ENCODE measurements at regions not wholly inside any gene's neighbourhood (a gene's known extent, or its start where the extent isn't known, plus 50 kb on each side); places are given as distances from the start of the nearest gene placed in this dataset.
A peak's percentile ranks its signal among the peaks of the same experiment; 100 is the strongest.

GRCh38 chr1:25020851-25021590 is 90.9 kb upstream of the RUNX3 start:
- in situ Hi-C loops (cut with MboI; ENCODE audit: low sequenced_read_pairs): no loop called here
- peak overlapping the region; percentile 40 to 56; a peak in 2 of 4 replicates for H4K8ac ChIP-seq (ENCODE audit: low read depth in 2 of 2, low read length in 2 of 2)
- H3K4me2 ChIP-seq (ENCODE audit: low read depth, low read length): no peak overlapping the region
- no peak overlapping the region for H2AFZ ChIP-seq (replicated peaks; ENCODE audit: low read length, poor library complexity)
- H2BK20ac ChIP-seq (ENCODE audit: low read depth, low read length): peak overlapping the region; percentile 95
- peak overlapping the region; percentile 97 for H2BK120ac ChIP-seq (ENCODE audit: low read depth, low read length)
- H3K4me1 ChIP-seq (ENCODE audit: control insufficient read depth, insufficient read depth, low read length): peaks cover 22% of the 10 kb centered on the region
- ChIA-PET CTCF (no interaction called here), POLR2A (ENCODE audit: unreplicated experiment) (no interaction called here)
- peaks cover 26% of the 10 kb centered on the region for H3K9me1 ChIP-seq (ENCODE audit: insufficient read depth, low read length)
- H3K23ac ChIP-seq (ENCODE audit: low read depth, low read length): 0 out of 2 replicates have a peak overlapping the region, but pooled peaks have one; percentile 45
- peak overlapping the region; percentile 15 for H3K18ac ChIP-seq (ENCODE audit: low read depth, low read length)
- no peak overlapping the region for H3K4me3 ChIP-seq (ENCODE audit: insufficient read depth, low read depth, low read length)
- H3K4ac ChIP-seq (ENCODE audit: low read depth, low read length): peak overlapping the region; percentile 86
- H3K36me3 ChIP-seq (ENCODE audit: control insufficient read depth, insufficient read depth, low read length): no peaks in the 10 kb centered on the region
- ATAC-seq (ENCODE audit: low read depth) (no peak), DNase-seq (no peak)
- H3K27ac ChIP-seq (ENCODE audit: insufficient read depth, low read length): no peak overlapping the region; the same call in 1 of the 2 replicates
- H2BK5ac ChIP-seq (ENCODE audit: low read depth, low read length, poor library complexity, severe bottlenecking): peak overlapping the region; percentile 15
- H2AK5ac ChIP-seq (ENCODE audit: low read depth, low read length): peak overlapping the region; percentile 96
- no peaks in the 10 kb centered on the region; the same call in 1 of the 2 replicates for H4K20me1 ChIP-seq (ENCODE audit: insufficient read depth, low read length)
- no peak overlapping the region for H3K56ac ChIP-seq (ENCODE audit: extremely low read depth, insufficient read depth, low read length)
- no peaks in the 10 kb centered on the region for H3K27me3 ChIP-seq (ENCODE audit: control insufficient read depth, insufficient read depth, low read length)
- no TSS peak for BruUV-seq (replicated peaks)
- H4K91ac ChIP-seq (ENCODE audit: insufficient read depth, low read depth, low read length): peak overlapping the region; percentile 94
- TF ChIP-seq ELK1 (IDR thresholded peaks at IDR 0.05; ENCODE audit: borderline replicate concordance, low read depth, low read length): no peak
- no peak for TF ChIP-seq USF2 (IDR thresholded peaks at IDR 0.05; ENCODE audit: low read depth, low read length)
- TF ChIP-seq MAZ (IDR thresholded peaks at IDR 0.05; ENCODE audit: borderline replicate concordance, low read depth, low read length): no peak
- no peak for TF ChIP-seq CTCF (conservative IDR thresholded peaks at IDR 0.05; ENCODE audit: low read depth, low read length)
- TF ChIP-seq CHD1 (IDR thresholded peaks at IDR 0.05; ENCODE audit: low read depth, low read length): no peak
- WGBS, 2 experiments (ENCODE audit: extremely low coverage in 2 of 2, insufficient read length in 1 of 2): 93% methylated on average over 8 of the region's 22 CpGs; no CpG with 5 or more reads in 1 of the 2 experiments
- no peaks in the 10 kb centered on the region for H3K9me3 ChIP-seq (ENCODE audit: control insufficient read depth, insufficient read depth, low read length)
- H3K9ac ChIP-seq (ENCODE audit: low read depth, low read length): no peak overlapping the region
- intact Hi-C loops (cut with micrococcal nuclease): no loop called here
- dilution Hi-C loops (cut with HindIII; ENCODE audit: low sequenced_read_pairs, unreplicated experiment): no loop called here
- peak overlapping the region; percentile 5 for H2AK9ac ChIP-seq (replicated peaks; ENCODE audit: low read depth, low read length, poor library complexity)
- peaks cover 0 to 4% of the 10 kb centered on the region in 2 experiments; a peak in 1 of 4 replicates for H3K79me1 ChIP-seq (ENCODE audit: low read depth in 1 of 2, low read length in 2 of 2)
- H3K14ac ChIP-seq (replicated peaks; ENCODE audit: low read depth, low read length): peak overlapping the region; percentile 85
- H4K5ac ChIP-seq (ENCODE audit: low read depth, low read length): peak overlapping the region; percentile 51; the same call in 1 of the 2 replicates
- peak overlapping the region; percentile 87; the same call in 2 of the 3 replicates for H2BK15ac ChIP-seq (ENCODE audit: low read depth, low read length)

Measured in IMR-90 (cell line).